HCT116 (cell line): ENCODE measurements at regions not wholly inside any gene's neighbourhood (a gene's known extent, or its start where the extent isn't known, plus 50 kb on each side); places are given as distances from the start of the nearest gene placed in this dataset.

Source experiments
- ATAC-seq: fragments of 200-7000 bp; cut with Tn5 transposase; 2 replicates; pipeline ENCODE4 v1.9.1; 2020; ENCODE audit warnings: mild to moderate bottlenecking, moderate library complexity
- BruUV-seq: library from RNA; stranded (reverse); fragments of 400-500 nt; replicated peaks from 2 replicates; lab custom pipeline; 2021; lab: Mats Ljungman, UMichigan
- CTCF ChIA-PET: fragments of 300-600 bp; sonication (Branson Sonifier 250); formaldehyde crosslinking; loops from one replicate; lab custom pipeline; 2021; ENCODE audit warnings: antibody characterized with exemption; lab: Charles Lee
- POLR2A ChIA-PET: fragments of 300-600, 350-600 bp; sonication (Branson Sonifier 250); formaldehyde crosslinking; loops from one replicate; lab custom pipeline; 2021; ENCODE audit warnings: antibody characterized with exemption; lab: Charles Lee
- RAD21 ChIA-PET, 2 experiments: fragments of 300-600 bp; sonication (Branson Sonifier 250); formaldehyde crosslinking; loops; one replicate each; lab custom pipeline; 2023; ENCODE audit warnings: low total read pairs in 2 of 2; ENCODE audit not compliant: uncharacterized antibody in 2 of 2, unreplicated experiment in 2 of 2, low non-redundant PET in 1 of 2; lab: Charles Lee
- DNase-seq: peaks from one replicate; pipeline ENCODE4 v3.0.0-alpha.2; 2010; ENCODE audit warnings: low read depth, low spot score
- H2AFZ ChIP-seq: fragments of 200-600 bp; shearing (Covaris generic), sonication (generic); 2 replicates; pipeline ENCODE4 v1.6.1; 2017; ENCODE audit warnings: low read depth, mixed run types, mixed read lengths, antibody characterized with exemption, low read length; ENCODE audit not compliant: poor library complexity, severe bottlenecking
- H3K27ac ChIP-seq: 2 replicates; pipeline ENCODE4 v1.5.1; 2012; ENCODE audit warnings: low read depth, low read length
- H3K27me3 ChIP-seq: fragments of 200-600 bp; sonication (generic); 2 replicates; pipeline ENCODE4 v1.6.1; 2016; ENCODE audit warnings: mixed run types, low read length, mixed read lengths; ENCODE audit not compliant: insufficient read depth
- H3K36me3 ChIP-seq, 2 experiments: fragments of 200-500 bp in 1 of 2; fragments of 200-600 bp in 1 of 2; sonication (Bioruptor generic) in 1 of 2; sonication (generic) in 1 of 2; 2 replicates each; pipeline versions ENCODE4 v1.5.1 to v1.6.1; 2014 to 2016; ENCODE audit warnings: low read length in 2 of 2, inconsistent platforms in 1 of 2, mixed read lengths in 1 of 2, mixed run types in 1 of 2; ENCODE audit not compliant: insufficient read depth in 2 of 2, control insufficient read depth in 1 of 2
- H3K4me1 ChIP-seq, 2 experiments: fragments of 200-600 bp in 1 of 2; sonication (generic) in 1 of 2; 2 replicates each; pipeline versions ENCODE4 v1.5.1 to v1.6.1; 2012 to 2017; ENCODE audit warnings: low read length in 2 of 2, inconsistent platforms in 1 of 2, mild to moderate bottlenecking in 1 of 2, mixed read lengths in 1 of 2, mixed run types in 1 of 2, moderate library complexity in 1 of 2; ENCODE audit not compliant: insufficient read depth in 2 of 2, control insufficient read depth in 1 of 2
- H3K4me2 ChIP-seq: fragments of 200-600 bp; sonication (generic); 2 replicates; pipeline ENCODE4 v1.6.1; 2017; ENCODE audit warnings: mixed run types, low read length, mixed read lengths
- H3K4me3 ChIP-seq, 2 experiments: fragments of 200-600 bp in 1 of 2; sonication (generic) in 1 of 2; replicated peaks in 1 of 2; 2 replicates each; pipeline ENCODE4 v1.5.1; 2011 to 2016; ENCODE audit warnings: low read length in 2 of 2, control low read depth in 1 of 2, low read depth in 1 of 2, mild to moderate bottlenecking in 1 of 2, mixed read lengths in 1 of 2, mixed run types in 1 of 2
- H3K79me2 ChIP-seq: fragments of 200-600 bp; sonication (generic); 2 replicates; pipeline ENCODE4 v1.6.1; 2017; ENCODE audit warnings: mild to moderate bottlenecking, mixed run types, low read length, moderate library complexity, mixed read lengths; ENCODE audit not compliant: insufficient read depth
- H3K9ac ChIP-seq: fragments of 200-600 bp; sonication (generic); 2 replicates; pipeline ENCODE4 v1.6.1; 2016; ENCODE audit warnings: low read length, mixed read lengths
- H3K9me2 ChIP-seq: fragments of 200-600 bp; sonication (generic), shearing (Covaris generic); 2 replicates; pipeline ENCODE4 v1.6.1; 2017; ENCODE audit warnings: mixed run types, mild to moderate bottlenecking, moderate library complexity; ENCODE audit not compliant: insufficient read depth
- H3K9me3 ChIP-seq, 2 experiments: fragments of 200-500 bp in 1 of 2; fragments of 200-600 bp in 1 of 2; sonication (Bioruptor generic) in 1 of 2; sonication (generic) in 1 of 2; 2 replicates each; pipeline ENCODE4 v1.6.1; 2014 to 2017; ENCODE audit warnings: low read length in 2 of 2, mixed read lengths in 2 of 2, inconsistent platforms in 1 of 2, low read depth in 1 of 2, mild to moderate bottlenecking in 1 of 2, mixed run types in 1 of 2, moderate library complexity in 1 of 2; ENCODE audit not compliant: control insufficient read depth in 1 of 2, insufficient read depth in 1 of 2
- H4K20me1 ChIP-seq: fragments of 200-600 bp; sonication (generic), shearing (Covaris generic); 2 replicates; pipeline ENCODE4 v1.6.1; 2017; ENCODE audit warnings: mixed run types, mild to moderate bottlenecking, moderate library complexity; ENCODE audit not compliant: insufficient read depth
- CEBPB ChIP-seq: IDR thresholded peaks from 2 replicates; pipeline ENCODE4 v1.6.1; 2012; ENCODE audit warnings: low read depth
- ELF1 ChIP-seq: IDR thresholded peaks from 2 replicates; pipeline ENCODE4 v1.6.1; 2012; ENCODE audit warnings: low read depth, borderline replicate concordance
- EZH2 ChIP-seq: fragments of 200-600 bp; sonication (generic); IDR thresholded peaks from 2 replicates; pipeline ENCODE4 v1.6.1; 2017; ENCODE audit warnings: antibody characterized with exemption, mixed run types
- MAX ChIP-seq: IDR thresholded peaks from 2 replicates; pipeline ENCODE4 v1.6.1; 2012
- POLR2A ChIP-seq: IDR thresholded peaks from 2 replicates; pipeline ENCODE4 v1.7.0; 2011; ENCODE audit warnings: borderline replicate concordance; ENCODE audit not compliant: insufficient read depth, insufficient read length; ENCODE audit errors: extremely low read depth
- REST ChIP-seq: IDR thresholded peaks from 2 replicates; pipeline ENCODE4 v1.6.1; 2012; ENCODE audit warnings: low read depth
- SIN3A ChIP-seq: IDR thresholded peaks from 2 replicates; pipeline ENCODE4 v1.6.1; 2012; ENCODE audit warnings: low read depth
- SP1 ChIP-seq: IDR thresholded peaks from 2 replicates; pipeline ENCODE4 v1.6.1; 2012; ENCODE audit warnings: low read depth
- SRF ChIP-seq: IDR thresholded peaks from 2 replicates; pipeline ENCODE4 v1.6.1; 2012; ENCODE audit warnings: low read depth
- ZFX ChIP-seq: fragments of 450-650 bp; IDR thresholded peaks from 2 replicates; pipeline ENCODE4 v1.6.1; 2017
- ZNF274 ChIP-seq: fragments of 200-500 bp; sonication (Bioruptor generic); IDR thresholded peaks from 2 replicates; pipeline ENCODE4 v1.6.1; 2014; ENCODE audit warnings: mild to moderate bottlenecking, low read depth, low read length, inconsistent platforms
- intact Hi-C: fragments of 100-400 bp; cut with micrococcal nuclease; formaldehyde crosslinking; loops from 2 replicates; pipeline ENCODE4 v1.10.0; 2022

- ChIA-PET RAD21 (no interaction called here), CTCF (no interaction called here), POLR2A (no interaction called here)
- Histone ChIP-seq H3K4me1 (no peaks in the 10 kb centered on the region), H3K79me2 (no peaks in the 10 kb centered on the region), H3K36me3 (no peaks in the 10 kb centered on the region), H3K9ac (no peak overlapping the region), H4K20me1 (no peaks in the 10 kb centered on the region), H3K9me2 (no peaks in the 10 kb centered on the region), H3K27me3 (no peaks in the 10 kb centered on the region), H3K9me3 (no peaks in the 10 kb centered on the region; a peak in 1 of 4 replicates), H3K27ac (no peak overlapping the region), H2AFZ (no peak overlapping the region), H3K4me3 (no peak overlapping the region), H3K4me2 (no peak overlapping the region)
- no TSS peak for BruUV-seq
- DNase-seq (no peak), ATAC-seq (no peak)
- TF ChIP-seq SIN3A (no peak), EZH2 (no peak), SP1 (no peak), ZFX (no peak), REST (no peak), CEBPB (no peak), ZNF274 (no peak), ELF1 (no peak), MAX (no peak), POLR2A (no peak), SRF (no peak)
- intact Hi-C loops: no loop called here
These were observed 162.9 kb upstream of the C1orf174 start for GRCh38 chr1:4062992-4063391.
